ENCODE measurements at regions not wholly inside any gene's neighbourhood (a gene's known extent, or its start where the extent isn't known, plus 50 kb on each side); places are given as distances from the start of the nearest gene placed in this dataset.

DNA sequence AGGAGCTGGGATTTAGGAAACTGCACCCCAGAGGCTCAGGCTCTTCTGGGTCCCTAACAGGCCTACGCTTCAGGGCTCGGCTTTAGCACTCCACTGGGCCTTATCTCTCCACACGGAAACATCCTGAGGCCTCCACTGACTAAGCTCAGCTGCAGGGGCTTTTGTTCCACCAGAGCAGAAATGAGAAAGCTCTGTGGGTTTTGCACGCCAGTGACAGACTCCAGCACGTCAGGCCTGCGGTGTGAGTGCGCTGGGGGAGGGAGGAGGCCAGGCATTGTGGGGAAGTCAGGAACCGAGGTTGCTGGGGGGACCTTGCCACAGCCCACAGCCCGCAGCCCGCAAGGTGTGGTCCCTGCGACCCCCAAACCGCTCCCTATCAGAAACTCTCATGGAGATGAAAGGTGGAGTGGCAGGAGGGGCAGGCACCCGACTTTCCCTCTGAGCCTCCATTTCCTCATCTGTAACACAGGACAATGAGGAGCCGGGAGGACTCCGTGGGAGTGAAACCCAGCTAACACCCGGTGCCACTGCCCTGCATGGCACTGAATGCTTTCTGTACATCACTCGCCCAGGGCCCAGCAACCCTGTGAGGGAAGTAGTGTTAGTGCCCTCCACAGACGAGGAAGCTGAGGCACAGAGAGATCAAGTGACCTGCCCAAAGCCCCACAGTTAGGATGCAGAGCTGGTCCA lies 106.5 kb downstream of the TPRA1 start:
- no peak for DNase-seq

- DNase-seq, result no peak
These were observed 107.4 kb downstream of the TPRA1 start for GRCh38 chr3:127483005-127483641.

DNA sequence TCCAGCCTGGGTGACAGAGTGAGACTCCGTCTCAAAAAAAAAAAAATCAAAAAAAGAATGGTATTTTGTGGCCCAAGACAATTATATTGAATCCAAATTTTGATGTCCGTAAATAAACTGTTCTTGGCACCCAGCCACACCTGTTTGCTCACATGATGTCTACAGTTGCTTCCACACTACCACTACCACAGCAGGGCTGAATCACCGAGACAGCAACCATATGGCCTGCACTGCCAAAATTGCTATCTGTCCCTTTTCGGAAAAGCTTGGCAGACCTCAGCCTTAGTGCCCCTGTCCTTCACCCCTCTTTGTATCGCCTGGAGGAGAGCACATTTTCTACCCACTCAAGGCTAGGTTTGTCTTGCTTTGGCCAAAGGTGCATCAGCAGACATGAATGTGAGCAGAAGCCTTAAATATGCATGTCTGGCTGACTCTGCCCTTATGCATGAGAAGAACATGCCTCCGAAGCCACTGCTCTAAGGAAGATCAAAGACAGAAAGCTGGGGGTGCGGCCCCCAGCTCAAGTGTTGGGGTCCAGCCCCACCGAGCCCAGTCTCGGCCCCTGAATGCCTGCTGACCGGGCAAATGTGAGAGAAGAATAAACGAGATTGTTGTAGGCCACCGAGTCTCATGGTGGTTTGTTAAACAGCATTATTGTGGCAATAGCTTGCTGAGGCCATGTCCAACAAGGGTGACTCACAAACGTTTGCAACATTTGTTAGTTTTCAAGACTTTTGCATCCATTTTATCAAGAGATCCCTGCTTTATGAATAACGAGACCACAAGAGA lies 108.1 kb downstream of the TPRA1 start:
- DNase-seq, result no peak

DNA sequence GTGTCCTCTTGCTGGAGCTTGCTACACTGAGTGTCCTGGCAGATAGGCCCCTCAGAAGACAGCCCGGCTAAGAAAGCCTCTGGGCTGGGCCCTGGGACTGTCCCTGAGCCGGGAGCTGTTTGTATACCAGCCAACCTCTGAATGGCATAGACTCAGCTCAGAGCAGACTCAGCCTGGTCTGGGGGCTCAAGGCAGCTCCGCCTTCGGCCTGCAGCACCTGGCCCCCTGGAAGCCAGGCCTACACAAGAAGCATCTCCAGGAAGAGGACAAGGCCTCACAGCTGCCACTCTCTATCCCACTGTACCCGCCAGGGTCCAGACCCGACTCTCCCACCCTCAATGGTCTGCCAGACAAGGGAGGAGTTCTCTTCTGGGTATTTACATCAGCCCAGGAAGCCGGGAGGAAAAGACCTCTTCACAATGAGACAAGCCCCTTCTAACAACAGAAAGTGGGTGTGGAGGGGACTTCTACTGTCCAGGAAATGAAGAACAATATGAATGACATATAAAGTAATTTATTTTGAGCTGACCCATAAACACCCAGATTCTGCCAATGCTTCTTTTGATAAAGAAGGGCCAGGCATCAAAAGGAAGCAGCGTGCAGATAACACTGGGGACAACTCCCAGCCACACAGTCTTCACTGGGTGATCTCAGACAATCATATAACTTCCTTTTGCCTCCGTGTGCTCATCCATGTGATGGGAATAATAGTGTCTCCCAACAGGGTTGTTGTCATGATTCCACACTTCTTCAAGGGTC lies 110.2 kb downstream of the TPRA1 start:
- no peak for DNase-seq

GRCh38 chr3:127479449-127479848 lies 111.1 kb downstream of the TPRA1 start:
- DNase-seq, result no peak

DNA sequence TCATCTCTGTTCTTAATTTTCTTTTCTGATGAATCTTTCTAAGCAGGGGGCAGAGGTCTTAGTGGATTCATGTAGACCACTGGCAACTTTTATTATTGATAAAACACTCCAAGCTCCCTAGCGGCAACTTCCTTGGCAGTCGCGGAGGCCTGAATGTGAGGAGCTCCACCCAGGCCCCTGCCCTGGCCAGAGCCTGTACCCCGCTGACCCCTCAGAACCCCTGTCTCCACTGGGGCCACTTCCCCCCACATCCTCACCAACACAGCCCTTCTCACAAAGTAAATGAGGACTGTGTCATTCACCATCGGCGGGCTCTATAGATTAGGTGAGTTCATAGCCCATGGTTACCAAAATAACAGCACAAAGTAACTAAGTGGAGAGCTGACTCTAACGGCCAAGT lies 111.6 kb downstream of the TPRA1 start:
- DNase-seq, result no peak

GRCh38 chr3:127477396-127477795 lies 113.1 kb downstream of the TPRA1 start:
- DNase-seq, result no peak

GRCh38 chr3:127476936-127477335 lies 113.6 kb downstream of the TPRA1 start:
- DNase-seq, result no peak

DNA sequence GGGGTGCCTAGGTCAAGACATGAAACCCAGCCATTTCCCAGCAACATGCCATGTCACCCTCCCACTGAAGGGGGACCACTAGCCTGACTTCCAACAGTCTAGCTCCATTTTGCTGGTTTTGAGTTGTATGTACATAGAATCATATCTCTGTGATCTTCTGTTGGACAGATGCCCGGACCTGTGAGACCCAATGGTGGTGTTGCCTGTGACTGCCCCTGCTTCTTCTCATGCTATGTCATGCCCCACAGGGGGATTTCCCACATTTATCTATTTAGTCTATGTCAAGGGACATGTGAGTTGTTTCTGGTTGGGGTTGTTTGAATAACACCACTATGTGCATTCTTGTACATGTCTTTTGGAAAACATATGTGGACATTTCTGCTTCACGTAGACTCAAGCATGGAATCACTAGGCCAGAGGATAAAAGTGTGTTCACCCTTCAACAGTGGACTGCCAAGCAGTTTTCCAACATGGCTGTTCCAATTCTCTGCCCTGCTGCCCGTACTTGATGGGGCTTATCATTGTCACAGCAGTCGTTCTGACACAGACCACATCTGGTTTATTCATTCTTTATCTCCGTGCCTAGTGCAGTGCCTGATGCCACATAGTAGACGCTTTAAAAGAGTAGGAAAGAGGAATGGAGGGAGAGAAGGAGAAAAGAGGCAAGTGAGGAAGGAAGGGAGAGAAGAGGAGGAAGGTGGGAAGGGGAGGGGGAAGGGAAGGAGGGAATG lies 114.4 kb downstream of the TPRA1 start:
- no peak for DNase-seq

- DNase-seq, result no peak
These were observed 115.1 kb downstream of the TPRA1 start for GRCh38 chr3:127475391-127475790.

DNA sequence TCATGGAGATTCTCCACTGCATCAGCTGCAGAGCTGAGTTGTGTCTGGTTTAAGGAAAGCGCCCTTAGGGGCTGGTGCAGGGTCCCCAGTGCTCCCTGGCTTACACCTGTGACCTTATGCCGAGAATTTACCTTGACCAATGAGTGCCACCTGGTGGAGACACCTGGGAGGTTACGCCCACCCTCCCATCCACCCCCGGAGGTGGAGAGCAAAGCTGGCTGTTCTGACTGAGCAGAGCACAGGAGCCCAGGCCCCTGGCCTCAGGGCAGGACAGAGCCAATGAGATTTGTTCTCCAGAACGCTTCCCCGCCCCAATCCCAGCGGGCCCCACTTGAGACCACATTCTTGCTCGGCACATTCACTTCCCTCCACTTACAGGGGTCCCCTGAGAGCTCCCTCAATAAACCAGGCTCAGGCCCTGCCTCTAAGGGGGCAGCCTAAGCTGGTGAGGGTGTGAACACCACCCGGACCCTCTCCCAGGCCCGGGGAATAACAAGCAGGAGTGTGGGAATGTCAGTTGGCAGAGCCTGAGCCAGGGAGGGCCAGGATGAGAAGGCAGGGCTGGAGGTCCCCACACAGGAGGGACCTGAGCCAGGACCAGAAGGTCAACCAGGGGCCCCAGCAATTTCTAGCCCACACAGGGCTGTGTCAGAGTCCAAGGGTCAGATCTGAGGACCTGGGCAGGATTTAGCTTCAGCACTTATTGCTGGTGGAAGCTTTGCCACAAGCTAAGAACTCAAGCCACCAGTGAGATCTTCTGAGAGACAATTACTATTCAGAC lies 117.1 kb downstream of the TPRA1 start:
- DNase-seq, result no peak

DNA sequence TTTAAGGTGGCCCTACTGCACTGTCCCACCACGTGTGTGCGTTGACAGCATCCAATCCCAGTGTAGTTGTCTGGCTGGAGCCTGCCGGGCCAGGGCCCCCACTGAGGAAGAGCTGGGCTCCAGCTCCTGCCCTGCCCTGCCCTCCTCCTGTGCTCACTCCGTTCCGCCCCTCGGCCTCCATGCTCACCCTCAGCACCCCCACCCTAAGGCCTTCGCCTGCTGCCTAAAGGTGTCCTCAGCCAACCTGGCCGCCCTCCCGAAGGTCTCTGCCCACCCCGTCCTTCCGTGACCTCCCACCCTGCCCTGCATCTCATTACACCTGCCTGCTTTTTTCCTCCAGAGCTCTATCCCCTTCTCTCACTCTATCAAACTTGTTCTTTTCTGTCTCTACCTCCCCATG lies 118.0 kb downstream of the TPRA1 start:
- no peak for DNase-seq

DNA sequence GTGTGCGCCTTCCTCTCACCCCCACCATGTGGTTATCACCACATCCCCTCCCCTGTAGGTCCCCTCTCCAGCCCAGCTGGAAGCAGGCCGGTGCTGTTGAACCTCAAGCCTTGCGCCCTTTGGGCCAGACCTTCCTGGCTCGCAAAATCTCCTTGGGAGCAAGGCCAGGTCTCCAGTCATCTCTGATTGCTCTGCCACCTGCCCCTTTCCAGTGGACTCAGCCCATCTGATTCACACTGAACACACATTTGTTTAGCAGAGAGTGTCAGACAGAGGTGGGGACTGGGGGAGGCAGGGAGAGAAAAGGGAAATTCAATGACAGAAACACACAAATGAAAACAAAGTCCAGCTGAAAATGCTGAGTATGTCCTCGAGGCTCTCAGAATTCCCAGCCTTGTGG lies 119.4 kb downstream of the TPRA1 start:
- no peak for DNase-seq

GRCh38 chr3:127469760-127470159 lies 120.8 kb downstream of the TPRA1 start:
- DNase-seq, result no peak

GRCh38 chr3:127467391-127467790 lies 123.1 kb downstream of the TPRA1 start:
- DNase-seq, result no peak

GRCh38 chr3:127464642-127465041 lies 125.9 kb downstream of the TPRA1 start:
- DNase-seq, result no peak

GRCh38 chr3:127462111-127462655 lies 128.3 kb downstream of the TPRA1 start:
- no peak for DNase-seq

- DNase-seq, result no peak
These were observed 129.1 kb downstream of the TPRA1 start for GRCh38 chr3:127461286-127461910.

DNA sequence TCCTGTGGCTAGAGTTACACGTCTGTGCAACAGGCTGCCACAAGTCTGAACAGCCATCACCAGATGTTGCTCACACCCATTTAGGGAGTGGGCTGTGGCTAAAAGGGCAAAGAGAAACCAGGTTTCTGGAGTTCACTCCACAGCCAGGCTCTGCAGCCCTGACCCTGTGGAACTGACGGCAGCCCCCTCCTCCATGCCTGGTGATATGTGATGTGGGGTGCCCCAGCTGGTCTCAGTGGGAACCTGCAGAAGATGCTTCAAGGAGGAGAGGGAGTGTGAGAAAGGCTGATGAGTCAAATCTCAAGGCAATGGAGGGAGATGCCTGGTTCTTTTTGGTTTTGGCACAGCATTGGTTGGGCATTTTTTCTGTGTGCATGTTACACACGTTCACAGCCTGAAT lies 130.6 kb downstream of the TPRA1 start:
- DNase-seq, result no peak

GRCh38 chr3:127458696-127459604 lies 131.6 kb downstream of the TPRA1 start:
- DNase-seq, result no peak
